ENCODE measurements at regions not wholly inside any gene's neighbourhood (a gene's known extent, or its start where the extent isn't known, plus 50 kb on each side); places are given as distances from the start of the nearest gene placed in this dataset.

DNA sequence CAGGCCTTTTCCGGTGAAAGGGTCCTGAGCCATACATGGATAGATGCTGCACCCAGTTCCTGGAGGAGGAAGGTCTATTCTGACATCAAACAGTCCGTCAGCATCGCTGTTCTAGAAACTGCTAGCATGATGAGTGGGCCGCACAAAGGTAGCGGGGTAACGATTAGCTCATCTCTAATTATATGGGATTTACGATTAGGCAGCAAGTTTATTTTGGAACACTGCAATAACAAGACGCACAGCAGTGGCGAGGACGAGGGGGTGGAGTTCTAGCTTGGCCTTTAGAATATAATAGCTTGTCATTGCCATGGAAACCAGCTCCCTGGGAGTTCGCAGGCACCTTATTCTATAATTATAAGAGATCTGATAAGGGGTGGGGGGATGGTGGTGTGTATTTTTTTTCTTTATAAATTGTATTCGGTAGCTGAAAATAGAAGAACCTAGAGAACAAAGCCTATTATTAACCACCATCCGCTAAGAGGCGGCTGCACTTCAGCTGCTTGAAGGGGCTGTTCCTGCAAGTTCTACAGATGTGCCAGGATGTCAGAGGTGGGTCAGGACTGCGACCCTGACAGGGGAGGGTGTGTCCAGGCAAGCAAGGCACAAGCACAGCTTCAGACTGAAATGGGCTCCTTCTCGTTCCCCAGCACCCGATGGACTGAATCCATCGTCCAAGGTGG lies 311.0 kb downstream of the AGTPBP1 start:
- Histone ChIP-seq H3K4me3 (ENCODE audit: low read depth in 1 of 3, low read length in 3 of 3) (no peak overlapping the region), H3K4me1 (ENCODE audit: control insufficient read depth in 4 of 4, insufficient read depth in 4 of 4, low read length in 3 of 4) (no peaks in the 10 kb centered on the region), H3K27me3 (ENCODE audit: control insufficient read depth in 4 of 4, insufficient read depth in 4 of 4, low read length in 3 of 4) (peaks cover 0 to 2% (median 0%) of the 10 kb centered on the region in 4 donors), H3K9ac (ENCODE audit: low read depth in 1 of 2, low read length in 2 of 2) (no peak overlapping the region), H3K36me3 (ENCODE audit: control insufficient read depth in 4 of 4, insufficient read depth in 3 of 4, low read depth in 1 of 4, low read length in 3 of 4) (no peaks in the 10 kb centered on the region), H3K27ac (ENCODE audit: low read depth in 1 of 2, low read length in 2 of 2) (no peak overlapping the region), H3K9me3 (ENCODE audit: control insufficient read depth in 4 of 4, low read length in 3 of 4) (no peaks in the 10 kb centered on the region)
- WGBS, result 74% methylated on average over 18 of the region's 18 CpGs
- TF ChIP-seq, protein P1, sequence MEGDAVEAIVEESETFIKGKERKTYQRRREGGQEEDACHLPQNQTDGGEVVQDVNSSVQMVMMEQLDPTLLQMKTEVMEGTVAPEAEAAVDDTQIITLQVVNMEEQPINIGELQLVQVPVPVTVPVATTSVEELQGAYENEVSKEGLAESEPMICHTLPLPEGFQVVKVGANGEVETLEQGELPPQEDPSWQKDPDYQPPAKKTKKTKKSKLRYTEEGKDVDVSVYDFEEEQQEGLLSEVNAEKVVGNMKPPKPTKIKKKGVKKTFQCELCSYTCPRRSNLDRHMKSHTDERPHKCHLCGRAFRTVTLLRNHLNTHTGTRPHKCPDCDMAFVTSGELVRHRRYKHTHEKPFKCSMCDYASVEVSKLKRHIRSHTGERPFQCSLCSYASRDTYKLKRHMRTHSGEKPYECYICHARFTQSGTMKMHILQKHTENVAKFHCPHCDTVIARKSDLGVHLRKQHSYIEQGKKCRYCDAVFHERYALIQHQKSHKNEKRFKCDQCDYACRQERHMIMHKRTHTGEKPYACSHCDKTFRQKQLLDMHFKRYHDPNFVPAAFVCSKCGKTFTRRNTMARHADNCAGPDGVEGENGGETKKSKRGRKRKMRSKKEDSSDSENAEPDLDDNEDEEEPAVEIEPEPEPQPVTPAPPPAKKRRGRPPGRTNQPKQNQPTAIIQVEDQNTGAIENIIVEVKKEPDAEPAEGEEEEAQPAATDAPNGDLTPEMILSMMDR (IDR thresholded peaks at IDR 0.05; ENCODE audit: low read depth, low read length, missing input control), result no peak
- TF ChIP-seq TAF1 (conservative IDR thresholded peaks at IDR 0.05), result no peak
- no peak for TF ChIP-seq SP1 (IDR thresholded peaks at IDR 0.05)
- no peak for TF ChIP-seq HNF4G (IDR thresholded peaks at IDR 0.05)
- no peak for TF ChIP-seq NR2F2 (IDR thresholded peaks at IDR 0.05)
- TF ChIP-seq, protein P2, sequence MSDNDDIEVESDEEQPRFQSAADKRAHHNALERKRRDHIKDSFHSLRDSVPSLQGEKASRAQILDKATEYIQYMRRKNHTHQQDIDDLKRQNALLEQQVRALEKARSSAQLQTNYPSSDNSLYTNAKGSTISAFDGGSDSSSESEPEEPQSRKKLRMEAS (IDR thresholded peaks at IDR 0.05), result no peak
- TF ChIP-seq RAD21 (IDR thresholded peaks at IDR 0.05), result no peak
- TF ChIP-seq HNF4A (conservative IDR thresholded peaks at IDR 0.05), result no peak
- TF ChIP-seq, protein P3, sequence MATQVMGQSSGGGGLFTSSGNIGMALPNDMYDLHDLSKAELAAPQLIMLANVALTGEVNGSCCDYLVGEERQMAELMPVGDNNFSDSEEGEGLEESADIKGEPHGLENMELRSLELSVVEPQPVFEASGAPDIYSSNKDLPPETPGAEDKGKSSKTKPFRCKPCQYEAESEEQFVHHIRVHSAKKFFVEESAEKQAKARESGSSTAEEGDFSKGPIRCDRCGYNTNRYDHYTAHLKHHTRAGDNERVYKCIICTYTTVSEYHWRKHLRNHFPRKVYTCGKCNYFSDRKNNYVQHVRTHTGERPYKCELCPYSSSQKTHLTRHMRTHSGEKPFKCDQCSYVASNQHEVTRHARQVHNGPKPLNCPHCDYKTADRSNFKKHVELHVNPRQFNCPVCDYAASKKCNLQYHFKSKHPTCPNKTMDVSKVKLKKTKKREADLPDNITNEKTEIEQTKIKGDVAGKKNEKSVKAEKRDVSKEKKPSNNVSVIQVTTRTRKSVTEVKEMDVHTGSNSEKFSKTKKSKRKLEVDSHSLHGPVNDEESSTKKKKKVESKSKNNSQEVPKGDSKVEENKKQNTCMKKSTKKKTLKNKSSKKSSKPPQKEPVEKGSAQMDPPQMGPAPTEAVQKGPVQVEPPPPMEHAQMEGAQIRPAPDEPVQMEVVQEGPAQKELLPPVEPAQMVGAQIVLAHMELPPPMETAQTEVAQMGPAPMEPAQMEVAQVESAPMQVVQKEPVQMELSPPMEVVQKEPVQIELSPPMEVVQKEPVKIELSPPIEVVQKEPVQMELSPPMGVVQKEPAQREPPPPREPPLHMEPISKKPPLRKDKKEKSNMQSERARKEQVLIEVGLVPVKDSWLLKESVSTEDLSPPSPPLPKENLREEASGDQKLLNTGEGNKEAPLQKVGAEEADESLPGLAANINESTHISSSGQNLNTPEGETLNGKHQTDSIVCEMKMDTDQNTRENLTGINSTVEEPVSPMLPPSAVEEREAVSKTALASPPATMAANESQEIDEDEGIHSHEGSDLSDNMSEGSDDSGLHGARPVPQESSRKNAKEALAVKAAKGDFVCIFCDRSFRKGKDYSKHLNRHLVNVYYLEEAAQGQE (IDR thresholded peaks at IDR 0.05), result no peak
- TF ChIP-seq, protein P4, sequence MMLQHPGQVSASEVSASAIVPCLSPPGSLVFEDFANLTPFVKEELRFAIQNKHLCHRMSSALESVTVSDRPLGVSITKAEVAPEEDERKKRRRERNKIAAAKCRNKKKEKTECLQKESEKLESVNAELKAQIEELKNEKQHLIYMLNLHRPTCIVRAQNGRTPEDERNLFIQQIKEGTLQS (IDR thresholded peaks at IDR 0.05), result no peak
- TF ChIP-seq FOXA2 (IDR thresholded peaks at IDR 0.05), result no peak
- TF ChIP-seq YY1 (IDR thresholded peaks at IDR 0.05), result no peak
- no peak for TF ChIP-seq EGR1 (IDR thresholded peaks at IDR 0.05; ENCODE audit: low read depth in 2 of 2)
- TF ChIP-seq, protein P5, sequence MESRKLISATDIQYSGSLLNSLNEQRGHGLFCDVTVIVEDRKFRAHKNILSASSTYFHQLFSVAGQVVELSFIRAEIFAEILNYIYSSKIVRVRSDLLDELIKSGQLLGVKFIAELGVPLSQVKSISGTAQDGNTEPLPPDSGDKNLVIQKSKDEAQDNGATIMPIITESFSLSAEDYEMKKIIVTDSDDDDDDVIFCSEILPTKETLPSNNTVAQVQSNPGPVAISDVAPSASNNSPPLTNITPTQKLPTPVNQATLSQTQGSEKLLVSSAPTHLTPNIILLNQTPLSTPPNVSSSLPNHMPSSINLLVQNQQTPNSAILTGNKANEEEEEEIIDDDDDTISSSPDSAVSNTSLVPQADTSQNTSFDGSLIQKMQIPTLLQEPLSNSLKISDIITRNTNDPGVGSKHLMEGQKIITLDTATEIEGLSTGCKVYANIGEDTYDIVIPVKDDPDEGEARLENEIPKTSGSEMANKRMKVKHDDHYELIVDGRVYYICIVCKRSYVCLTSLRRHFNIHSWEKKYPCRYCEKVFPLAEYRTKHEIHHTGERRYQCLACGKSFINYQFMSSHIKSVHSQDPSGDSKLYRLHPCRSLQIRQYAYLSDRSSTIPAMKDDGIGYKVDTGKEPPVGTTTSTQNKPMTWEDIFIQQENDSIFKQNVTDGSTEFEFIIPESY (IDR thresholded peaks at IDR 0.05), result no peak
- no peak for TF ChIP-seq FOXA1 (IDR thresholded peaks at IDR 0.05)
- TF ChIP-seq RXRA (IDR thresholded peaks at IDR 0.05), result no peak
- no peak for TF ChIP-seq JUND (IDR thresholded peaks at IDR 0.05)
- no peak for TF ChIP-seq GABPA (IDR thresholded peaks at IDR 0.05 in 1 of 2, conservative IDR thresholded peaks at IDR 0.05 in 1 of 2)
- no peak for DNase-seq (ENCODE audit: low spot score)
